K562 (cell line): ENCODE measurements at regions not wholly inside any gene's neighbourhood (a gene's known extent, or its start where the extent isn't known, plus 50 kb on each side); places are given as distances from the start of the nearest gene placed in this dataset.

Experiments used
- ATAC-seq: fragments of 200-7000 bp; cut with Tn5 transposase; 3 replicates; pipeline ENCODE4 v1.9.1; 2020; ENCODE audit warnings: moderate library complexity
- BruUV-seq: library from RNA; stranded (reverse); fragments of 400-500 nt; replicated peaks from 2 replicates; lab custom pipeline; 2021; lab: Mats Ljungman, UMichigan
- CTCF ChIA-PET: fragments of 300-600 bp; formaldehyde crosslinking; extraction: SDS; loops from one replicate; lab custom pipeline; 2021; ENCODE audit warnings: low intra/inter-chr PET ratio; lab: Yijun Ruan, JAX
- POLR2A ChIA-PET: fragments of 300-600, 350-650 bp; sonication (Branson Sonifier 250); formaldehyde crosslinking; extraction: SDS; loops from one replicate; lab custom pipeline; 2021; ENCODE audit warnings: antibody characterized with exemption, inconsistent platforms; lab: Yijun Ruan, JAX
- DNase-seq, 4 experiments: peaks; one replicate each; pipeline versions ENCODE4 v3.0.0 to v3.0.0-alpha.2; 2011 to 2018; ENCODE audit warnings: low spot score in 3 of 4, mixed read lengths in 3 of 4; ENCODE audit errors: extremely low read depth in 1 of 4
- FAIRE-seq: peaks from 2 replicates; lab custom pipeline; 2011; peaks lifted over from hg19 to GRCh38; lab: Jason Lieb, UNC
- H2AFZ ChIP-seq: 2 replicates; pipeline ENCODE4 v1.6.0; 2011; ENCODE audit warnings: low read depth, low read length, control low read depth, inconsistent platforms
- H3K27ac ChIP-seq: fragments of 200-600 bp; 3 replicates; pipeline ENCODE4 v1.8.0; 2011; ENCODE audit warnings: low read depth, mild to moderate bottlenecking, control low read depth, inconsistent platforms, low read length, moderate library complexity, mixed read lengths; ENCODE audit errors: extremely low read depth
- H3K27me3 ChIP-seq, 2 experiments: fragments of 300-600 bp in 1 of 2; 2 replicates in 1 of 2; 3 replicates in 1 of 2; pipeline versions ENCODE4 v1.6.0 to v1.8.0; 2011; ENCODE audit warnings: inconsistent platforms in 2 of 2, low read length in 2 of 2, mild to moderate bottlenecking in 1 of 2, mixed read lengths in 1 of 2, moderate library complexity in 1 of 2; ENCODE audit not compliant: control insufficient read depth in 2 of 2, insufficient read depth in 2 of 2
- H3K36me3 ChIP-seq: fragments of 300-600 bp; 3 replicates; pipeline ENCODE4 v1.8.0; 2011; ENCODE audit warnings: mild to moderate bottlenecking, low read length, inconsistent platforms; ENCODE audit not compliant: control insufficient read depth, insufficient read depth
- H3K4me1 ChIP-seq, 2 experiments: fragments of 200-600 bp in 1 of 2; replicated peaks in 1 of 2; 2 replicates in 1 of 2; 3 replicates in 1 of 2; pipeline versions ENCODE4 v1.5.1 to v1.8.0; 2011; ENCODE audit warnings: inconsistent platforms in 2 of 2, low read length in 2 of 2, mild to moderate bottlenecking in 1 of 2, mixed read lengths in 1 of 2, moderate library complexity in 1 of 2; ENCODE audit not compliant: control insufficient read depth in 2 of 2, insufficient read depth in 2 of 2
- H3K4me2 ChIP-seq: 2 replicates; pipeline ENCODE4 v1.6.1; 2011; ENCODE audit warnings: low read length, control low read depth, inconsistent platforms, mixed read lengths; ENCODE audit not compliant: insufficient read depth
- H3K4me3 ChIP-seq: fragments of 200-600 bp; sonication (generic), shearing (Covaris generic); 2 replicates; pipeline ENCODE4 v1.5.1; 2016; ENCODE audit warnings: control low read depth, inconsistent platforms
- H3K79me2 ChIP-seq: fragments of 200-600 bp; 3 replicates; pipeline ENCODE4 v1.8.0; 2011; ENCODE audit warnings: low read length, inconsistent platforms; ENCODE audit not compliant: control insufficient read depth, insufficient read depth
- H3K9ac ChIP-seq, 2 experiments: 2 replicates each; pipeline versions ENCODE4 v1.6.0 to v1.6.1; 2011; ENCODE audit warnings: low read depth in 2 of 2, low read length in 2 of 2, control low read depth in 1 of 2, inconsistent platforms in 1 of 2, mild to moderate bottlenecking in 1 of 2, mixed read lengths in 1 of 2; ENCODE audit not compliant: insufficient read depth in 1 of 2
- H3K9me1 ChIP-seq: one replicate; pipeline ENCODE4 v1.6.0; 2011; ENCODE audit warnings: inconsistent platforms, mild to moderate bottlenecking, low read length, moderate library complexity; ENCODE audit not compliant: control insufficient read depth, insufficient read depth
- H3K9me3 ChIP-seq: replicated peaks from 2 replicates; pipeline ENCODE4 v1.5.1; 2011; ENCODE audit warnings: low read depth, low read length, inconsistent platforms; ENCODE audit not compliant: control insufficient read depth, insufficient read depth
- H4K20me1 ChIP-seq: replicated peaks from 2 replicates; pipeline ENCODE4 v1.6.1; 2011; ENCODE audit warnings: low read length, inconsistent platforms, mixed read lengths; ENCODE audit not compliant: control insufficient read depth, insufficient read depth
- ARID1B ChIP-seq: fragments of 450-650 bp; IDR thresholded peaks from 2 replicates; pipeline ENCODE4 v1.6.1; 2016; ENCODE audit warnings: antibody characterized with exemption, mild to moderate bottlenecking, inconsistent platforms
- ASH1L ChIP-seq: fragments of 450-650 bp; IDR thresholded peaks from 2 replicates; pipeline ENCODE4 v1.6.1; 2018; ENCODE audit warnings: borderline replicate concordance, mild to moderate bottlenecking, low read depth; ENCODE audit not compliant: partially characterized antibody
- CBFA2T3 ChIP-seq: fragments of 450-650 bp; IDR thresholded peaks from 2 replicates; pipeline ENCODE4 v1.6.1; 2017
- CCAR2 ChIP-seq: fragments of 200-400 bp; formaldehyde crosslinking; IDR thresholded peaks from 2 replicates; pipeline ENCODE4 v1.6.1; 2017; ENCODE audit warnings: mild to moderate bottlenecking, low read depth, low read length
- ETV1 ChIP-seq: fragments of 450-650 bp; conservative IDR thresholded peaks from 2 replicates; pipeline ENCODE4 v1.6.1; 2016; ENCODE audit warnings: missing genetic modification characterization, control low read depth, low read depth, missing compliant biosample characterization
- FOXK1 ChIP-seq: sonication (generic); formaldehyde crosslinking; IDR thresholded peaks from 2 replicates; pipeline ENCODE4 v1.8.0; 2022; ENCODE audit warnings: missing genetic modification reagents, mild to moderate bottlenecking, borderline replicate concordance
- FUS ChIP-seq: fragments of 200-400 bp; formaldehyde crosslinking; optimal IDR thresholded peaks from 2 replicates; pipeline ENCODE3; 2017; ENCODE audit warnings: low read depth, low read length
- GABPA ChIP-seq: fragments of 200-800 bp; sonication (Bioruptor generic); conservative IDR thresholded peaks from 2 replicates; pipeline ENCODE4 v1.6.1; 2016; ENCODE audit warnings: low read depth, missing genetic modification characterization, missing compliant biosample characterization
- KDM1A ChIP-seq, 2 experiments: fragments of 450-650 bp; IDR thresholded peaks; 2 replicates each; pipeline ENCODE4 v1.6.1; 2016; ENCODE audit warnings: mild to moderate bottlenecking in 2 of 2
- KLF13 ChIP-seq: fragments of 450-650 bp; IDR thresholded peaks from 2 replicates; pipeline ENCODE4 v1.6.1; 2016; ENCODE audit warnings: missing genetic modification characterization, low read depth, mild to moderate bottlenecking, missing compliant biosample characterization, moderate library complexity, borderline replicate concordance
- MBD2 ChIP-seq: sonication (generic); IDR thresholded peaks from 2 replicates; pipeline ENCODE4 v1.6.1; 2016; ENCODE audit warnings: low read depth, borderline replicate concordance
- MEIS2 ChIP-seq: fragments of 450-650 bp; IDR thresholded peaks from 2 replicates; pipeline ENCODE4 v1.6.1; 2014; ENCODE audit warnings: mild to moderate bottlenecking; ENCODE audit not compliant: partially characterized antibody
- MTF1 ChIP-seq: fragments of 250-450 bp; sonication (Bioruptor Pico); IDR thresholded peaks from 2 replicates; pipeline ENCODE4 v1.9.0; 2021; ENCODE audit warnings: moderate library complexity, mild to moderate bottlenecking, inconsistent platforms, borderline replicate concordance
- NELFE ChIP-seq: IDR thresholded peaks from 2 replicates; pipeline ENCODE4 v1.6.1; 2011; ENCODE audit warnings: mild to moderate bottlenecking; ENCODE audit not compliant: insufficient read depth, insufficient read length
- PKNOX1 ChIP-seq: fragments of 450-650 bp; IDR thresholded peaks from 2 replicates; pipeline ENCODE4 v1.6.1; 2016
- RB1 ChIP-seq: fragments of 450-650 bp; IDR thresholded peaks from 2 replicates; pipeline ENCODE4 v1.6.1; 2017; ENCODE audit warnings: low read depth, mild to moderate bottlenecking
- ZFX ChIP-seq: sonication (generic); formaldehyde crosslinking; IDR thresholded peaks from 2 replicates; pipeline ENCODE4 v1.8.0; 2022; ENCODE audit warnings: mild to moderate bottlenecking, missing genetic modification reagents, moderate library complexity
- ZNF41 ChIP-seq: fragments of 250-450 bp; sonication (Bioruptor Pico); conservative IDR thresholded peaks from 2 replicates; pipeline ENCODE4 v1.4.0; 2020; ENCODE audit warnings: mild to moderate bottlenecking
- ZNF77 ChIP-seq: fragments of 250-450 bp; sonication (Bioruptor Pico); IDR thresholded peaks from 2 replicates; pipeline ENCODE4 v1.5.0; 2020
- ZNF785 ChIP-seq: fragments of 250-450 bp; sonication (Bioruptor Pico); IDR thresholded peaks from 2 replicates; pipeline ENCODE4 v1.4.0; 2020; ENCODE audit warnings: mild to moderate bottlenecking
- WGBS: fragments of 100-300 bp; shearing (Covaris generic); methylation state at CpG from one replicate; pipeline ENCODE4 v1.1.6; 2016; ENCODE audit warnings: low coverage, mixed read lengths; ENCODE audit not compliant: insufficient coverage; ENCODE audit errors: missing lambda C conversion rate; 5-methylcytosine and 5-hydroxymethylcytosine counted together
- in situ Hi-C: fragments of 300-500 bp; cut with MboI; formaldehyde crosslinking; loops from 4 replicates; pipeline ENCODE4 v1.15.0; 2018; ENCODE audit warnings: inconsistent platforms, mixed read lengths
- intact Hi-C: fragments of 100-400 bp; cut with micrococcal nuclease; formaldehyde crosslinking; loops from 2 replicates; pipeline ENCODE4 v1.14.2; 2022
- TF ChIP-seq, protein P1 (sequence below): fragments of 250-450 bp; sonication (Bioruptor Pico); IDR thresholded peaks from 2 replicates; pipeline ENCODE4 v1.5.0; 2021; ENCODE audit warnings: mild to moderate bottlenecking, moderate library complexity

DNA sequence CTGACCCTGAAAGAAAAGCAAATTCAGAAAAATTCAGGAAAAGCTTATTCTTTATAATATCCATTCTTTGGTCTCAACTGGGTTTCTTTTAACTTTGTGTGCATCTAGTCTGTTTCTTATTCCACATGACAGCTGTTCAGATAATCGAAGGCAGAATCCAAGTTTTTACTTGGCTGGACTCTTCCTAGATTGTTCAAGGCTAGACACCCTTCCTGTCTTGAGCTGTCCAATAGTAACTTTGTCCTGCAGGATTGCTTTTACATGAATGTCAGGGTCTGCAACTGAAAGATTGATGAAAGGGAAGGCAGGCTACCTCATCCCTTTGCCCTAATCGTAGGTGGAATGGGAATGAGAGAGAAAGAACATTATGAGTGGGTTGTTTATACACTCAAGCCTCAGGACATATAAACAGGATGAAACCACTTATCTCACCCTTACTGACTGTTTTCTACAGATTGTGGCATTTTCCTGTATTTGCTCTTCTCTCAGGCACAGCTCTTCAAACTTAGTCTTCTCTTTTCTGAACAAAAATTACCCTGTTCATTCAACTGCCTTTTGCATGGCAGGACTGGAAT is 76.9 kb downstream of the LEPR start:
- Histone ChIP-seq H3K9ac (no peak overlapping the region), H3K9me1 (no peaks in the 10 kb centered on the region), H3K36me3 (no peaks in the 10 kb centered on the region), H4K20me1 (no peaks in the 10 kb centered on the region), H3K9me3 (no peaks in the 10 kb centered on the region), H3K4me3 (no peak overlapping the region), H2AFZ (peak overlapping the region; percentile 63), H3K4me2 (no peak overlapping the region), H3K4me1 (peaks cover 0 to 9% of the 10 kb centered on the region in 2 experiments; a peak in 2 of 5 replicates), H3K27me3 (no peaks in the 10 kb centered on the region), H3K79me2 (no peaks in the 10 kb centered on the region), H3K27ac (no peak overlapping the region)
- WGBS, result 16% methylated on average over 2 of the region's 2 CpGs
- in situ Hi-C loops (no loop called here), intact Hi-C loops (no loop called here)
- BruUV-seq, result no TSS peak
- peak; percentile 53 for ATAC-seq
- peak; percentile 80 for FAIRE-seq
- DNase-seq, result no peak
- ChIA-PET CTCF (no interaction called here), POLR2A (interaction anchor here (0.6 to 3.0 kb wide), 4 partner anchors 8 to 54 kb away, joined by 3 to 7 read pairs (median 4); no protein-coding TSS in a partner anchor)
- TF ChIP-seq GABPA (tag) (no peak), ZNF77 (no peak), MBD2 (no peak), CBFA2T3 (peak; percentile 44; the same call in 1 of the 2 replicates), KDM1A (IDR thresholded peaks at IDR 0.05) (peak in 1 of 2 experiments; percentile 43; a peak in 1 of 4 replicates), ZNF41 (CRISPR knock-in tag) (no peak), ZFX (no peak), MEIS2 (peak; percentile 44), KLF13 (tag) (no peak), RB1 (no peak), NELFE (no peak), ETV1 (no peak), ZNF785 (CRISPR knock-in tag) (no peak), PKNOX1 (0 out of 2 replicates have a peak, but pooled peaks have one; percentile 6), ARID1B (peak; percentile 39; the same call in 1 of the 2 replicates), CCAR2 (no peak), ASH1L (no peak), MTF1 (CRISPR knock-in tag) (no peak), FUS (no peak), FOXK1 (CRISPR knock-in tag) (no peak)
- TF ChIP-seq, protein P1, sequence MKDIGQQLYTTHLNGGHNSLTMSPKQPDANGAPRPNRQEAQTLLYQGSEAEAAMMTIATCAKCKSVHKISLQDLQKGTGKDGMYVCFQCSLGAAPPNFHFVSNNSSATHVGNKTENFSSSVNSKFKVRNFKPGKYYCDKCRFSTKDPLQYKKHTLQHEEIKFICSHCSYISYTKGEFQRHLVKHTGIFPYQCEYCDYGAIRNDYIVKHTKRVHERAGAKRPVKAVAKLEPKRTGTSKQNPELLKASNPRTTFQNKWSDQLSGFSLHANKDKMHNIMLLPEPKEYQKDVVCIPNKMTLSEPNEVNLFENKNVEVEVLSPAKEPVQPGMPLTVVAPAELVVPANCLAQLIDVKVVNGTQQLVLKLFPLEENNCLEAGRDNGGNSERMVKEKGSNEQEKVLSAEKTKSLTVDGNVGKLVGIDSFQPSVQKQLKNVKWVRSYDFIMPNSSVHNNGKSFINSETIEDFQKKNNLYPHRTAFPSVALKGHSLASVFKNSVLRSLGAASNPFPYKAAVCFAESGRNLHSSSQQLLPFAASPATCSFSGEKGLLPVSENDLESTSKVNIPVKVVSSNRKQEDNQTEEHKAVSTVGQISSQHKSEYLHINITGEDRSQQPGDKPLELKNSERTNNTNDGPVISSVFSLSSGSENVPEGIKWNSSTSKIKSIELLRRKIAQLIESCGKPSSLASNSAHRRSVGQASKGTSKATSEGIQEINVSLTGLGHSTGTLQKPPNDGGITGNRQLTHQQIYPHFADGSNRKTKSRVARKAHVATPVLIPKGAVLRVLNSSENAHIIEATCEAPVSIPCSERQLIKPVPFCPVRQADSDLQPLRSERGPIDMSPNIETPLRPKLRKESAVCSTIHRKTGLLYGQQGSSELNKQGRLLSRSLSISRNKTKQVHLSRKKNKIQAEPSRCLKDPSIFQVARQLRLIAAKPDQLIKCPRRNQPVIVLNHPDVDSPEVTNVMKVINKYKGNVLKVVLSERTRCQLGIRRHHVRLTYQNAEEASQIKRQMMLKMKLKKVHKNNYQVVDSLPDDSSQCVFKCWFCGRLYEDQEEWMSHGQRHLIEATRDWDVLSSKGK, result no peak
